B cell (primary cell): ENCODE measurements at regions not wholly inside any gene's neighbourhood (a gene's known extent, or its start where the extent isn't known, plus 50 kb on each side); places are given as distances from the start of the nearest gene placed in this dataset.

Experiments
- EZH2 ChIP-seq: IDR thresholded peaks from 2 replicates; pipeline ENCODE4 v1.6.1; 2012; ENCODE audit warnings: borderline replicate concordance, low read depth, mild to moderate bottlenecking, moderate library complexity, low read length; ENCODE audit not compliant: insufficient read depth, poor library complexity, severe bottlenecking
- TF ChIP-seq, protein P1 (sequence below): fragments of 200-600 bp; IDR thresholded peaks from one replicate; pipeline ENCODE4 v1.8.0; 2022; ENCODE audit warnings: antibody characterized with exemption, mild to moderate bottlenecking

DNA sequence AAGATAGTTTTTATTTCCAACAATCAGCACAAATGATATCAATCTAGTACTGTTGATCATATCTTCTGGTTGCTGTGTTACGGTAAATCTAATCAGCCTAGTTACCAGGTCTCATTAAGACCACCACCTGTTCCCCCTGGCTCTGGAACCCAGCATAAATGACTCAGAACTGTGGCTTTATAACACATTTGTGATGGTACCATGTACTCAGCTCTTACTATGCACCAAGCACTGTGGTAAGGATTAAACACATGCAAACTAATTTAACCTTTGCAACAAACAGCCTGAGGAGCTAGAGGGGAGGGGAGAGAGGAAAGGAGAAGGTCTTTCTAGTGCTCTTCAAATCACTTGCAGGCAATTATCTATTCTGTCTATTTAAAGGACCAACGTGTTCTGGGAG, 173.9 kb upstream of the LMCD1 start:
- TF ChIP-seq EZH2, result no peak
- TF ChIP-seq, protein P1, sequence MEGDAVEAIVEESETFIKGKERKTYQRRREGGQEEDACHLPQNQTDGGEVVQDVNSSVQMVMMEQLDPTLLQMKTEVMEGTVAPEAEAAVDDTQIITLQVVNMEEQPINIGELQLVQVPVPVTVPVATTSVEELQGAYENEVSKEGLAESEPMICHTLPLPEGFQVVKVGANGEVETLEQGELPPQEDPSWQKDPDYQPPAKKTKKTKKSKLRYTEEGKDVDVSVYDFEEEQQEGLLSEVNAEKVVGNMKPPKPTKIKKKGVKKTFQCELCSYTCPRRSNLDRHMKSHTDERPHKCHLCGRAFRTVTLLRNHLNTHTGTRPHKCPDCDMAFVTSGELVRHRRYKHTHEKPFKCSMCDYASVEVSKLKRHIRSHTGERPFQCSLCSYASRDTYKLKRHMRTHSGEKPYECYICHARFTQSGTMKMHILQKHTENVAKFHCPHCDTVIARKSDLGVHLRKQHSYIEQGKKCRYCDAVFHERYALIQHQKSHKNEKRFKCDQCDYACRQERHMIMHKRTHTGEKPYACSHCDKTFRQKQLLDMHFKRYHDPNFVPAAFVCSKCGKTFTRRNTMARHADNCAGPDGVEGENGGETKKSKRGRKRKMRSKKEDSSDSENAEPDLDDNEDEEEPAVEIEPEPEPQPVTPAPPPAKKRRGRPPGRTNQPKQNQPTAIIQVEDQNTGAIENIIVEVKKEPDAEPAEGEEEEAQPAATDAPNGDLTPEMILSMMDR, result no peak
